PC-3 (cell line): ENCODE measurements at regions not wholly inside any gene's neighbourhood (a gene's known extent, or its start where the extent isn't known, plus 50 kb on each side); places are given as distances from the start of the nearest gene placed in this dataset.

Experiments used
- ATAC-seq: fragments of 200-7000 bp; cut with Tn5 transposase; 2 replicates; pipeline ENCODE4 v1.9.1; 2020; ENCODE audit warnings: mild to moderate bottlenecking, moderate library complexity
- BruUV-seq: library from RNA; stranded (reverse); fragments of 400-500 nt; replicated peaks from 2 replicates; lab custom pipeline; 2021; lab: Mats Ljungman, UMichigan
- CTCF ChIA-PET: fragments of 300-600 bp; sonication (Branson Sonifier 250); formaldehyde crosslinking; loops from one replicate; lab custom pipeline; 2022; ENCODE audit warnings: antibody characterized with exemption; lab: Charles Lee
- POLR2A ChIA-PET: fragments of 300-600 bp; sonication (Branson Sonifier 250); formaldehyde crosslinking; loops from one replicate; lab custom pipeline; 2022; ENCODE audit warnings: antibody characterized with exemption; ENCODE audit not compliant: unreplicated experiment; lab: Charles Lee
- DNase-seq: peaks from one replicate; pipeline ENCODE4 v3.0.0-alpha.2; 2015
- H2AFZ ChIP-seq: fragments of 300-600 bp; sonication (generic); 2 replicates; pipeline ENCODE4 v1.6.0; 2016; ENCODE audit warnings: antibody characterized with exemption, low read length
- H3F3A ChIP-seq: fragments of 300-600 bp; sonication (generic); one replicate; pipeline ENCODE4 v1.6.0; 2017; ENCODE audit warnings: antibody characterized with exemption, low read length, control low read depth, mild to moderate bottlenecking; ENCODE audit not compliant: unreplicated experiment
- H3K27ac ChIP-seq: fragments of 300-600 bp; sonication (generic); 2 replicates; pipeline ENCODE4 v1.5.1; 2016; ENCODE audit warnings: mild to moderate bottlenecking, low read length
- H3K27me3 ChIP-seq: fragments of 300-600 bp; sonication (generic); 2 replicates; pipeline ENCODE4 v1.6.1; 2016; ENCODE audit warnings: low read length, mixed read lengths
- H3K36me3 ChIP-seq: fragments of 300-600 bp; sonication (generic); 2 replicates; pipeline ENCODE4 v1.6.1; 2016; ENCODE audit warnings: low read depth, mixed run types, low read length, mixed read lengths
- H3K4me1 ChIP-seq: fragments of 300-600 bp; sonication (generic); 2 replicates; pipeline ENCODE4 v1.5.1; 2016; ENCODE audit warnings: low read length; ENCODE audit not compliant: insufficient read depth
- H3K4me2 ChIP-seq: fragments of 300-600 bp; sonication (generic); 2 replicates; pipeline ENCODE4 v1.6.0; 2016; ENCODE audit warnings: low read length
- H3K4me3 ChIP-seq: fragments of 300-600 bp; sonication (generic); 2 replicates; pipeline ENCODE4 v1.5.1; 2016; ENCODE audit warnings: mild to moderate bottlenecking, low read length, mixed read lengths
- H3K79me2 ChIP-seq: fragments of 300-600 bp; sonication (generic); 2 replicates; pipeline ENCODE4 v1.6.1; 2017; ENCODE audit warnings: low read length, mixed read lengths
- H3K9ac ChIP-seq: fragments of 300-600 bp; sonication (generic); 2 replicates; pipeline ENCODE4 v1.6.0; 2016; ENCODE audit warnings: mild to moderate bottlenecking, low read length
- H3K9me2 ChIP-seq: fragments of 300-600 bp; sonication (generic); replicated peaks from 2 replicates; pipeline ENCODE4 v1.6.1; 2016; ENCODE audit warnings: mixed run types, low read length, mixed read lengths
- H3K9me3 ChIP-seq: fragments of 300-600 bp; sonication (generic); 2 replicates; pipeline ENCODE4 v1.6.1; 2016; ENCODE audit warnings: low read length, mixed read lengths
- H4K20me1 ChIP-seq: fragments of 300-600 bp; sonication (generic); 2 replicates; pipeline ENCODE4 v1.6.1; 2016; ENCODE audit warnings: low read length, mixed read lengths
- CTCF ChIP-seq: fragments of 300-600 bp; sonication (generic); conservative IDR thresholded peaks from 2 replicates; pipeline ENCODE4 v1.5.1; 2017; ENCODE audit warnings: antibody characterized with exemption, low read depth, mild to moderate bottlenecking, low read length
- EZH2 ChIP-seq: fragments of 300-600 bp; sonication (generic); IDR thresholded peaks from one replicate; pipeline ENCODE4 v1.6.1; 2017; ENCODE audit warnings: antibody characterized with exemption, mild to moderate bottlenecking, low read length; ENCODE audit not compliant: unreplicated experiment
- EZH2phosphoT487 ChIP-seq: fragments of 300-600 bp; sonication (generic); IDR thresholded peaks from 2 replicates; pipeline ENCODE4 v1.6.1; 2018; ENCODE audit warnings: mild to moderate bottlenecking, antibody characterized with exemption, low read length, borderline replicate concordance
- intact Hi-C: fragments of 100-400 bp; cut with micrococcal nuclease; formaldehyde crosslinking; loops from 2 replicates; pipeline ENCODE4 v1.9.0; 2023

DNA sequence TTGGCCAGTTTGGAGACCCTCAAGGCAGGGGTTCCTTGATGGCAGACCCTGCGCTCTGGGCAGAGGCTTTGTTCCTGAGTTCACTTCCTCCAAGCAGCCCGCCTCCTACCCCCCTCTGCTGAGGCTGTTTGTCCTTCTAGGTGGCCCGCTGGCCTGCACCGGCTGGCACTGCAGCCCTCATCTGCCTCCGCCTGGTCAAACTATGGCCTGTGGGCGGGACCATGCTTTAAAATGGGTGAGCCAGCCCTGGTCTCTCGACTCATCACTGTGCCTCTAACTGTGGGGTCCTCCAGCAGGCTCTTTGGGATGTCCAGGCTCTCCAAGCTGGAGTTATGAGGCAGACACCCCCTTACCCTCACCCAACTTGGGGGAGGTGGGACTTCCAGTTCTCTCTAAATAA is 78.9 kb upstream of the SLC22A11 start:
- Histone ChIP-seq H3K9me2 (no peaks in the 10 kb centered on the region), H3K36me3 (no peaks in the 10 kb centered on the region), H2AFZ (no peak overlapping the region), H3K4me2 (no peak overlapping the region), H3F3A (no peaks in the 10 kb centered on the region), H3K4me1 (no peaks in the 10 kb centered on the region), H3K4me3 (no peak overlapping the region), H4K20me1 (no peaks in the 10 kb centered on the region), H3K79me2 (no peaks in the 10 kb centered on the region), H3K9ac (no peak overlapping the region), H3K9me3 (no peaks in the 10 kb centered on the region; the same call in 1 of the 2 replicates), H3K27ac (no peak overlapping the region), H3K27me3 (peaks cover 88% of the 10 kb centered on the region)
- CTCF ChIA-PET, result no interaction called here
- POLR2A ChIA-PET, result no interaction called here
- BruUV-seq, result no TSS peak
- DNase-seq (no peak), ATAC-seq (no peak)
- intact Hi-C loops, result no loop called here
- TF ChIP-seq EZH2phosphoT487 (no peak), CTCF (no peak), EZH2 (no peak)

- Histone ChIP-seq H3K27ac (no peak overlapping the region), H3K79me2 (no peaks in the 10 kb centered on the region), H3K27me3 (peaks cover 91% of the 10 kb centered on the region), H4K20me1 (no peaks in the 10 kb centered on the region), H3K36me3 (no peaks in the 10 kb centered on the region), H3K4me1 (no peaks in the 10 kb centered on the region), H3K4me3 (no peak overlapping the region), H2AFZ (no peak overlapping the region), H3K4me2 (no peak overlapping the region), H3K9ac (no peak overlapping the region), H3K9me3 (no peaks in the 10 kb centered on the region; the same call in 1 of the 2 replicates), H3F3A (no peaks in the 10 kb centered on the region), H3K9me2 (no peaks in the 10 kb centered on the region)
- TF ChIP-seq EZH2, result no peak
- TF ChIP-seq EZH2phosphoT487, result no peak
- no peak for TF ChIP-seq CTCF
- CTCF ChIA-PET, result no interaction called here
- POLR2A ChIA-PET, result no interaction called here
- no TSS peak for BruUV-seq
- intact Hi-C loops, result no loop called here
- DNase-seq (no peak), ATAC-seq (no peak)
Measured at GRCh38 chr11:64477675-64478074, 78.1 kb upstream of the SLC22A11 start.

DNA sequence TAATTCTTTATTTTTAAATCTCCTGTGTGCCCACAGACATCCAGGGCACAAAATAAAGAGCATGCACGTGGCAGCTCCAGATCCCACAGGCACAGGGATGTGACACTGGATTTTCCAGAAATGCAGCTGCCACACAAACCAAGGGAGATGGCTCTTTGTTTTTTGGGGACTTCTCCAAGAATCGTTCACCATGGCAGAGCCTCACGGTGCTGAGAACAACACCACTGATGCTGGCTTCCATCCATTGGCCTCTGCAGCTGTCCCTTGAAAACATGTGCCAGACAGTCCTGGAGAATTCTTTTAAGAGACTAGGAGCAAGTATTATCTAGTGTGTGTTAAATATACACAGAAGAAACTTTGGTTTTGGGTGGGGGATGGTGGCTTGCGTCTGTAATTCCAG is 73.2 kb upstream of the SLC22A11 start:
- Histone ChIP-seq H3K27me3 (peaks cover 78% of the 10 kb centered on the region), H3K4me3 (no peak overlapping the region), H3F3A (no peaks in the 10 kb centered on the region), H3K27ac (no peak overlapping the region), H3K9me3 (no peaks in the 10 kb centered on the region; the same call in 1 of the 2 replicates), H3K4me1 (no peaks in the 10 kb centered on the region), H3K36me3 (no peaks in the 10 kb centered on the region), H2AFZ (no peak overlapping the region), H3K79me2 (no peaks in the 10 kb centered on the region), H3K9ac (no peak overlapping the region), H3K4me2 (no peak overlapping the region), H4K20me1 (no peaks in the 10 kb centered on the region), H3K9me2 (no peaks in the 10 kb centered on the region)
- no TSS peak for BruUV-seq
- no peak for ATAC-seq
- TF ChIP-seq CTCF (no peak), EZH2phosphoT487 (no peak), EZH2 (no peak)
- DNase-seq, result no peak
- ChIA-PET CTCF (no interaction called here), POLR2A (no interaction called here)
- intact Hi-C loops, result no loop called here
